IgD-negative memory B cell (primary cell): ENCODE measurements at regions not wholly inside any gene's neighbourhood (a gene's known extent, or its start where the extent isn't known, plus 50 kb on each side); places are given as distances from the start of the nearest gene placed in this dataset.
A peak's percentile ranks its signal among the peaks of the same experiment; 100 is the strongest.

Experiments
- H3K27ac Mint-ChIP-seq, 3 donors: one replicate each; pipeline ENCODE4 v1.8.0; 2020 to 2022; ENCODE audit warnings: mild to moderate bottlenecking in 3 of 3, mixed read lengths in 3 of 3, moderate library complexity in 1 of 3
- H3K27me3 Mint-ChIP-seq: one replicate; pipeline ENCODE4 v1.8.0; 2021; ENCODE audit warnings: mixed read lengths
- H3K36me3 Mint-ChIP-seq: one replicate; pipeline ENCODE4 v1.8.0; 2020; ENCODE audit warnings: mild to moderate bottlenecking, mixed read lengths
- H3K4me1 Mint-ChIP-seq, 3 donors: one replicate each; pipeline ENCODE4 v1.8.0; 2020 to 2022; ENCODE audit warnings: mixed read lengths in 3 of 3, mild to moderate bottlenecking in 1 of 3
- H3K4me3 Mint-ChIP-seq, 4 donors: one replicate each; pipeline ENCODE4 v1.8.0; 2020 to 2022; ENCODE audit warnings: mild to moderate bottlenecking in 4 of 4, mixed read lengths in 4 of 4, moderate library complexity in 3 of 4
- H3K9me3 Mint-ChIP-seq, 3 donors: one replicate each; pipeline ENCODE4 v1.8.0; 2020 to 2021; ENCODE audit warnings: mixed read lengths in 3 of 3, mild to moderate bottlenecking in 1 of 3

DNA sequence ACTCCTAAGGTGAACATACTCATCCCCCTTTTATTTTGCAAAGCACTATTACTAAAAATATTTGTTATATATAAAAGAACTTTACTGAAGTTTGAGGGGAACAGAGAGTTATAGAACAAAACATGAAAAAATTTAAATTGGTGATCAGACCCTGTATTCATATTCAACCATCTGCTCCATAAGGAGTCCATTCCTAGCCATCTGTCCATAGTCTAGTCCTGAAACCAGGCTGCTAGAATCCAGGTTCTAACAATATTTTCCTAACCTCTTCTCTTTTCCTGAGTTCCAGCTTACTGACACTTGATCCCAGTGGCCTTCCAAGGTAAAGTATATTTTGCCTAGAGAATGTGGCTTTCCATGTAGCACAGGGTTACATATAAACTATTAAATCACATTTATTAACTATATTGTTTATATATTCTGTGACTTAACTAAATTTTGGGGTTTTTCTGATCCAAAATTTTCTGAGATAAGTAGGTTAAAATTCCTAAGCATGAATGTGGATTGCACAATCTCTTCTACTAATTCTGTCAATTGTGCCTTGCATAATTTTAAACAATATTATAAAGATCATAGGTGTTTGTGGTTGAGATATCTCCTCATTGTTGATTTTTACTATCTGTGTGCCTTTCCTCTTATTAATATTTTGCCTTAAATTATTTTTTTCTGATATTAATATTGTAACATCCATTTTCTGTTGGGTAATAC lies 137.6 kb upstream of the MAGI2 start:
- H3K9me3 Mint-ChIP-seq, result peaks cover 0 to 2% (median 2%) of the 10 kb centered on the region in 3 donors
- no peaks in the 10 kb centered on the region for H3K27me3 Mint-ChIP-seq
- no peaks in the 10 kb centered on the region for H3K36me3 Mint-ChIP-seq
- H3K4me3 Mint-ChIP-seq, result no peak overlapping the region
- no peaks in the 10 kb centered on the region for H3K4me1 Mint-ChIP-seq
- no peak overlapping the region for H3K27ac Mint-ChIP-seq

DNA sequence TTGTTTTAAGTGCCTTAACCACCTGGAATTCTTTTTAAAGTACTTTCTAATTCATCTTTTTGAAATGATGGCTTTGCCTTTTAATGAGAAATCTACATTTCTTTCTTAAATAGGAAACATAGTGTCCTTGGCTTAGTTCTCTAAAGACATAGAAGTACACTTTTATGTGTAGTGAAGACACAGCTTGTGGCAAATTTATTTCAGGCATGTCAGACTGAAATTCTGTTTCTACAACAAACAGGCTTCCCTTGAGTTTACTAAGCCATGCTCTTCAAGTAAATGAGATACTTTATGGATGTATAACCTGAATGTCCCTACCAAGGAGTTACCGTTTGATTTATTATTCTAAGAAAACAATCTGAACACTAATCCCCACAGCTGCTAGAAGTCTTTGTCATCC lies 136.9 kb upstream of the MAGI2 start:
- H3K4me1 Mint-ChIP-seq, result no peaks in the 10 kb centered on the region
- peaks cover 0 to 2% (median 2%) of the 10 kb centered on the region in 3 donors for H3K9me3 Mint-ChIP-seq
- no peak overlapping the region for H3K27ac Mint-ChIP-seq
- H3K27me3 Mint-ChIP-seq, result no peaks in the 10 kb centered on the region
- no peak overlapping the region for H3K4me3 Mint-ChIP-seq
- H3K36me3 Mint-ChIP-seq, result no peaks in the 10 kb centered on the region

DNA sequence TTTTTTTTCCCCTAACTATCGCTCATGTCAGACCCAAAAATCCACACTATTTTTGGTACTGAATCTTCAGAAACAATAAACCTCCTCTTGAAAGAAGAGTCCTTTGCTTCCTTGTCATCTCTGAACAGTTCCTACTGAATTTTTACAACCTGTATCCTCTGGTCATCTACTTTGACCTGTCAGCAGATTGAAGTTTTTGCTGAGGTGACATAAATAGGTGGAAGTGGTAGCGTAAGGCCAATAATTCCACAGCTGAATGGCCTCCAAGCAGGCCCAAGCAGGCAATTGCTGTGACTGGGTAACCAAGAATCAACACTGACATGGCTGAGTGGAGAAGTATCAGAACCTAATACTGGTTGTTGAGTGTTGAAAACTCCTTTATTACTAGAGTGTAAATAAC lies 117.4 kb upstream of the MAGI2 start:
- Mint-ChIP-seq H3K27ac (no peak overlapping the region), H3K27me3 (no peaks in the 10 kb centered on the region), H3K36me3 (peaks cover 3% of the 10 kb centered on the region), H3K9me3 (peaks cover 3 to 7% (median 7%) of the 10 kb centered on the region in 3 donors), H3K4me3 (no peak overlapping the region), H3K4me1 (no peaks in the 10 kb centered on the region)

DNA sequence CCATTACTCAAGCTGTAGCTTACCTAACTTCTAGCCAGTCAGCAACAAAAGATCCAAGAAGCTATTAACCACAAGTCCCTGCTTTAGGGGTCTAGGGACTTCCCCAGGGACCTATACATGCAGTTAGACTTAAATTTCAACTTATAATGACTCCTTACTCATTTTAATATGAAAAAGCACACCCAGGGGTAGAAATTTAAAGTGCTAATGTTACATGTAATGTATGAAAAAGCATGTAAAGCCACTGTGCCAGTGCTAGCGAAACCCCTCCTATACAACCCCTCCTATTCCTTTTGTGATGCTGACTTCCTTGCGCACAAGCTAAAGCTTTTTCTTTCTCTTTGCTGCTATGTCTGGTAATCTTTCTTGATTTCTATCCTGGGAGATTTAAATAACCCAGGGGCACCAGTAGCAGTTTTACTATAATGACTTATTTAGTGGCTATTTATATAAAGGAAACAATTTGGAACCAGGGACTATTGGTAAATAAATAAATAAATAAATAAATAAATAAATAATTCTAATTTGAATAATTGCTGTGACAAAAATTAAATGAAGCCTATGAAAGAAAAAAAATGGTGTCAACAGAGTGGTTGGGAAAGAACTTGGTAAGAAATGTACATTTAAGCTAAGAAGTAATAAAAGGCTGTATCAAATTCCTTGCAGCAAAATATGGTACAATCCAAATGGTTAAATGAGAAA lies 110.5 kb upstream of the MAGI2 start:
- Mint-ChIP-seq H3K27me3 (no peaks in the 10 kb centered on the region), H3K4me3 (no peak overlapping the region), H3K9me3 (peaks cover 0 to 14% (median 2%) of the 10 kb centered on the region in 3 donors), H3K27ac (no peak overlapping the region), H3K36me3 (no peaks in the 10 kb centered on the region), H3K4me1 (no peaks in the 10 kb centered on the region)

DNA sequence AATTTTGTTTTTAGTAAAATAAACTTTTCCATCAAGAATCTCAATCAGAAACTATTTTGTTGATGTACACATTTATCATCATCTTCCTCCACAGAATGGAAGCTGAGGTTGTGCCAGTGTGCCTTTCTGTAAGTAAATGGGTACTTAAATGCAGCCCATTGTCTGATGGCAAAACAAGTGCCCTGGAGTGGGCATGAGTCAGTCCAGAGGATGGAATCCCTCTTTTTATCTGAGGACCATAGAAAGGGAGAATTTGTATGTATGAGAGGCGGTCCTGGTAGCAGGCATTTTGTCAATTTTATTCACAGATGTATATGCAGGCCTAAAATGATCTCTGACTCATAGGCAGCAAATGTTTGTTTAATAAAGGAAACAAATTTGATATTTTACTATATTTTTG lies 102.1 kb upstream of the MAGI2 start:
- no peaks in the 10 kb centered on the region for H3K27me3 Mint-ChIP-seq
- H3K27ac Mint-ChIP-seq, result no peak overlapping the region
- no peaks in the 10 kb centered on the region for H3K4me1 Mint-ChIP-seq
- no peaks in the 10 kb centered on the region for H3K36me3 Mint-ChIP-seq
- peaks cover 0 to 2% (median 1%) of the 10 kb centered on the region in 3 donors for H3K9me3 Mint-ChIP-seq
- no peak overlapping the region for H3K4me3 Mint-ChIP-seq

DNA sequence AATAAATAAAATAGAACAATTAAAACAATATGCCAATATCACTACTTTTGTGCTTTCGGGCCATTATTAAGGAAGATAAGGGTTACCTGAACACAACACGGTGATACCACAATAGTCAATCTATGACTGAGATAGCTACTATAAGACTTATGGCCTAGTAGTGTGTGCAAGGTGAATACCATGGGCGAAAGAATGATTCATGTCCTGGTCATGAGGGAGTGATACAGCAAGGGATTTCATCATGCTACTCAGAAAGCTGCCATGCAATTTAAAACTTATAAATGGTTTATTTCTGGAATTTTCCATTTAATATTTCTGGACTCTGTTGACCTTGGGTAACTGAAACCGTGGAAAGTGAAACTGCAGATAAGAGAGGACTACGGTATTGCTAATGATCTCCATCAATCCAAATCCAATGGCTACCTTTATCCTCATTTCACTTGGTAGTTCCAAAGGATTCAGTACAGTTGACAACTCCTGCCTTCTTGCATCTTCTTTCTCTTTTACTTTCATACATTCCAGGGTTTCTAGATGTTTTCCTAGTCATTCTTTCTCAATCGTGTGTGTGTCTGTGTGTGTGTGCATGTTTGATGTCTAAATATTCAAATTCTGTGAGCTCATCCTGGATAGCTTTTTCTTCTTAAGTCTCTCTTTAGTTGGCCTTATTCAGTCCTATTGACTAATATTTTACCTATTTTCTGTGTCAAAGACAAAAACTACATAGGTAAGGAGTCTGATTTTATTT lies 100.5 kb upstream of the MAGI2 start:
- peak overlapping the region in 1 of 3 donors; percentile 14 for H3K27ac Mint-ChIP-seq
- H3K4me1 Mint-ChIP-seq, result no peaks in the 10 kb centered on the region
- H3K9me3 Mint-ChIP-seq, result peaks cover 0 to 2% (median 1%) of the 10 kb centered on the region in 3 donors
- H3K36me3 Mint-ChIP-seq, result no peaks in the 10 kb centered on the region
- H3K27me3 Mint-ChIP-seq, result no peaks in the 10 kb centered on the region
- H3K4me3 Mint-ChIP-seq, result no peak overlapping the region

DNA sequence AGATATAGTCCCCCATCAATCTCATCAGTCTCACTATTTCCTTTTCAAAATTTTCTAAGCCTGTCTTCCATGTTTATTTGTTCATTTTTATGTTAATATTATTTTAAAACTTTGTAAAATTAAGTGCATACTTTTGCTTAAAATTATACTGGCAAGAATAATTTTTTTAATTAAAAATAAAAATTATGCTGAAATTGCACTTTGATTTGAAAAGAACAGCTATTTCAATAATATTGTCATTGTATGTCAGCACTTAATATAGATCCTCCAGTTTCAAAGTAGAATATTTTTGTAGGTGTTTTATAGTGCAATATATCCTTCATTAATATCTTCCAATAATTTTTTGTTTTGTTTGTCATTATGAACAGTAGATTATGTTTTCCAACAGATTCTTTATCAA lies 99.0 kb upstream of the MAGI2 start:
- Mint-ChIP-seq H3K27ac (no peak overlapping the region), H3K9me3 (peaks cover 0 to 2% (median 1%) of the 10 kb centered on the region in 3 donors), H3K4me1 (no peaks in the 10 kb centered on the region), H3K27me3 (no peaks in the 10 kb centered on the region), H3K4me3 (no peak overlapping the region), H3K36me3 (no peaks in the 10 kb centered on the region)

DNA sequence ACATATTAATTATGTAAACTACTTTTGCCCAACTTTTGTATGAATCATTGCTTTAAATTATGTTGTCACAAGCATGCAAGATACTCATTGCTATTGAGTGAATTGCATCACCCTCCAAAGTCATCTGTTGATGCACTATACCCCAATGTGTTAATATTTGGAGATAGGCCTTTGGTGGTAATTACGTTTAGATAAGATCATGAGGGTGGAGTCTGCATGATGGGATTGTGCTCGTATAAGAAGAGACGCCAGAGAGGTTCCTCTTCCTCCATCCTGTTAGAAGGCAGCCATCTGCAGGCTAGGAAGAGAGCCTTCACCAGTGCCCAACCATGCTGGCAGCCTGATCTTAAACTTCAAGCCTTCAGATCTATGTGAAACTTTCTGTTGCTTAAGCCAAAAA lies 95.3 kb upstream of the MAGI2 start:
- Mint-ChIP-seq H3K27me3 (no peaks in the 10 kb centered on the region), H3K9me3 (peaks cover 0 to 4% (median 0%) of the 10 kb centered on the region in 3 donors), H3K4me3 (no peak overlapping the region), H3K4me1 (no peaks in the 10 kb centered on the region), H3K27ac (no peak overlapping the region), H3K36me3 (no peaks in the 10 kb centered on the region)

DNA sequence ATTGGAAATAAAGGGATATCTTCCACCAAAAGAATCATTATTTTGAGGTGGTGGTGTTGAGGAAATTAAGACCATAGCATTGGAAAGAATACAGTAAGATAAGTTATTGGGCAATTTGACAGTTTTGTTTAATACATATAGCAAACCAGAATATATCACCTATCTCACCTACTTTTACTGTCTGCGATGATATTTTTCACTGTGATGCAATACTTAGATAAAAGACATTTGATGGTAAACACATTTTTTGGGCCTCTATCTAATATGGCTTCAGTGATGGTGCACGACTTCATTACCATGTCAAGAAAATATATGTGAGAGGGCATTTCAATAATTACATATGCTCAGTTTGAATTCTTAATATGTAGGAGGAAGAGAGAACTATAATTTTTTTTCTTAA lies 93.7 kb upstream of the MAGI2 start:
- Mint-ChIP-seq H3K36me3 (no peaks in the 10 kb centered on the region), H3K4me3 (no peak overlapping the region), H3K27me3 (no peaks in the 10 kb centered on the region), H3K27ac (no peak overlapping the region), H3K4me1 (no peaks in the 10 kb centered on the region), H3K9me3 (peaks cover 0 to 5% (median 0%) of the 10 kb centered on the region in 3 donors)

DNA sequence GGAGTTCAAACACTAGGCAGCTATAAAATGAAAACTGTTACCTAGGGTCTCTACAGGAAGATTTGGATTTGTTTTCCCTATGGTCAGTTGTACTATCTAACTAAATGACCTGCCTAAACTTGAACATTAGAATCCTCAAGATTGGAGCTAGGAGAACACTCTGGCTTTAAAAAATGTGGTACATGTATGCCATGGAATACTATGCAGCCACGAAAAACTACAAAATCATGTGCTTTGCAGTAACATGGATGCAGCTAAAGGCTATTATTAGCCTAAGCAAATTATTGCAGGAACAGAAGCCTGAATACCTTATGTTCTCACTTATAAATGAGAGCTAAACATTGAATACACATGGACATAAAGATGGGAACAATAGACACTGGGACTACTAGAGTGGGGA lies 87.1 kb upstream of the MAGI2 start:
- no peaks in the 10 kb centered on the region for H3K36me3 Mint-ChIP-seq
- H3K27me3 Mint-ChIP-seq, result no peaks in the 10 kb centered on the region
- no peaks in the 10 kb centered on the region for H3K4me1 Mint-ChIP-seq
- H3K4me3 Mint-ChIP-seq, result no peak overlapping the region
- peaks cover 3 to 12% (median 5%) of the 10 kb centered on the region in 3 donors for H3K9me3 Mint-ChIP-seq
- no peak overlapping the region for H3K27ac Mint-ChIP-seq

DNA sequence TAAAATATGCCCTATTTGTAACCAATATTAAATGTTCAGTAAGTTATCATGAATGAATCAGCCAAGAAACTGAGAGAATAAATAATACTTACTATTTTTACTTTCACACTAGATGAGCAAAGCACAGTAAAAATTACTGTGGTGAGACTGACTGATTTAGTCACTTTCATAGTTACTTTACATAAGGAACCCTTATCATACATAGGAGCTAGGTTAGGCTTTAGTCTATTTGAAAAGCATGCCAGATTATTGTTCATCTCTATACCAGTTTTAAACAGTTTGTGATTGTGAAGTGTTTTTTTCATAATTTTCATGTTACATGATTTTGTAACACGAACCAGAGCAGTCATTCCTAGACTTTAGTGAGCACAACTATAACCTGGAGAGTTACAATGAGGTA lies 80.7 kb upstream of the MAGI2 start:
- peak overlapping the region in 1 of 3 donors; percentile 37 for H3K27ac Mint-ChIP-seq
- no peaks in the 10 kb centered on the region for H3K4me1 Mint-ChIP-seq
- H3K36me3 Mint-ChIP-seq, result no peaks in the 10 kb centered on the region
- no peaks in the 10 kb centered on the region for H3K27me3 Mint-ChIP-seq
- H3K9me3 Mint-ChIP-seq, result peaks cover 3 to 16% (median 5%) of the 10 kb centered on the region in 3 donors
- H3K4me3 Mint-ChIP-seq, result no peak overlapping the region

DNA sequence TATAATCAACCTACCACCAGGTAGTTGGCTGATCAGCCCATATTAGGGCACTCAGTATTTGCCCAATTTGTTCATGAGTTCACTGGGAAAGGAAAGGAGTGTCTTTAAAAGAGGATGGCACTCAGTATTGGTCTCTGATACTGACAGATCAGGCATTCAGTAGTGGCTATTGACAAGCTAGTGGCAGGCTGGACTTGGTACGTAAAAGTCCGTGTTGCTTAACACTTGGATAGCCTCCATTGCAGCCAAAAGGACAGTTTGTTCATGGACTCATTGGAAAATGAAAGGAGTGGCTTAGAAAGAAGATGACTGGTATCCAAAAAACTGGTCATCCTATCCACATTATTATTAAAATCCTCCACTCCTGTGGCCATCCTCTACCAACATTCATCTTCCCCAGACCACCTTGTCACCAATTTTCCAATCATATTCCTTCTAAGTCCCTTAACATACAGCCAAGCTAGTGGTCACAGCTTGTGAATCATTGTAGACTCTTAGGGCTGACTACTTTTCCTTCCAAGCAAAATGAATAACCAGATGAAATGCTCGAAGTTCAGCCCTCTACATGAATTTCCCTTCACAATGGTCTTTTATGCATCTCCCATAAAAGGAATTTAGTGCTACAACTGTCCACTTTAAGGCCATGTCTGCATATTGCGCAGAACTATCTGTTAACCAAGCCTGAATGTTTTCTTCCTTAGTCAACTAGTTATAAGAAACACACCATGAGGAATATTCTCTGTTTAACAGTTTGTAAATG lies 78.6 kb upstream of the MAGI2 start:
- Mint-ChIP-seq H3K4me1 (no peaks in the 10 kb centered on the region), H3K4me3 (peak overlapping the region in 1 of 4 donors; percentile 12), H3K27ac (no peak overlapping the region), H3K36me3 (no peaks in the 10 kb centered on the region), H3K27me3 (no peaks in the 10 kb centered on the region), H3K9me3 (peaks cover 2 to 8% (median 6%) of the 10 kb centered on the region in 3 donors)

DNA sequence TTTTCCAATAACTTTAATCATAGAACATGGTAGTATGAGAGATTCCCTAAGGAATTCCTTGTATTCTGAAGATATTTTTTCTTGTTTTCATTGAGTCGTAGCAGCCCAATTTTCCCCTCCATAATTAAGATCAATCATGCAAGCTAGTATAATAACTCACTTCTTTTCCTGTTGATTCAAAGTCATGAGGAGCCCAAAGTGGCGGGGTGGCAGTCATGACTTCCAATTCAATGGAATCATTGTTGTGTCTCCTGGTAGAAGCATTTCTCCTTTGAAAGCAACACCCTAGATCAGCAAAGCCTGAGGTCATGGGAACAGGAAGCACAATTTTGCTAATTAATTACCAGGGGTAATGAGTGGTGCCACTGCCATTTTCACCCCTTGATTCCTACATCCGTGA lies 77.6 kb upstream of the MAGI2 start:
- H3K4me3 Mint-ChIP-seq, result no peak overlapping the region
- peaks cover 0 to 2% (median 0%) of the 10 kb centered on the region in 3 donors for H3K4me1 Mint-ChIP-seq
- no peak overlapping the region for H3K27ac Mint-ChIP-seq
- H3K27me3 Mint-ChIP-seq, result no peaks in the 10 kb centered on the region
- H3K36me3 Mint-ChIP-seq, result no peaks in the 10 kb centered on the region
- H3K9me3 Mint-ChIP-seq, result peaks cover 2 to 6% (median 4%) of the 10 kb centered on the region in 3 donors

DNA sequence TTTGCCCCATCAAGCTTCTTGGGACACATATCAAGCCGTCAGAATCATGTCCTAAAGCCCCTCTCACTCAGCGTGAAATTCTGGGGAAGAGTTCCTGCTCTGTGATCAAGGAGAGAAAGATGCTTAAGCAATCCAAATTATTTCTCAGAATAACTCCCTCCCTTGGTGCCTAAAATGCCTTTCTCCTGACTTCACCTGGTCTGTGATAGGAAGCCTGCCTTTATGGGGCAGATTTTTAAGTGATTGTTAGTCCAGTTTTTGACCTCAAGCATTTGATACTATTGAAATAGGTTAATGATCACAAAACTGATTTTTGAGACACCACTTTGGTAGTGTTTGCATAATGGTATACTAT lies 76.4 kb upstream of the MAGI2 start:
- Mint-ChIP-seq H3K27ac (no peak overlapping the region), H3K9me3 (peaks cover 2 to 6% (median 4%) of the 10 kb centered on the region in 3 donors), H3K4me3 (no peak overlapping the region), H3K27me3 (no peaks in the 10 kb centered on the region), H3K4me1 (peaks cover 0 to 2% (median 0%) of the 10 kb centered on the region in 3 donors), H3K36me3 (no peaks in the 10 kb centered on the region)
